ENCODE measurements at regions not wholly inside any gene's neighbourhood (a gene's known extent, or its start where the extent isn't known, plus 50 kb on each side); places are given as distances from the start of the nearest gene placed in this dataset.
A peak's percentile ranks its signal among the peaks of the same experiment; 100 is the strongest.

DNA sequence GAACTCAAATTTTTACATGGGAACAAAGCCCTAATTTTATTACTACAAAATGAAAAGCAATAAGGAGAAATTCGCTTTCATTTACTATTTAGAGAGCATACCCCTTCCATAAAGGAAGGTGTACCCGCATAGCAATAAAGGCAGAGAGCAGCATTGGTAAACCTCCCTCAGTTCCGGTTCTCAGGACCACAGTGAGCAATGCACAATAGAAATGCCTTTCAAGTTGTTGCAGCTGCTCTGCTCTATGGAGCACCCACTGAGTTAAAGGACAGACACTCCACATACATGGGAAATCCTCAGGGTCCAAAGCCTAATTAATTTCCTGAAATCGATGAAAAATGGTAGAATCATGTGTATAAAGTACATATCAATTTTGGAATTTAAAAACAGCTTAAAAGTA is 89.9 kb upstream of the MPDZ start:
- no peaks in the 10 kb centered on the region for H3K9me3 ChIP-seq (ENCODE audit: control insufficient read depth, low read length)
- H2BK12ac ChIP-seq (ENCODE audit: low read length in 2 of 2): no peak overlapping the region
- no peak overlapping the region for H2AK5ac ChIP-seq (ENCODE audit: low read length, severe bottlenecking)
- H3K4me1 ChIP-seq (ENCODE audit: control insufficient read depth, insufficient read depth, low read depth, low read length): no peaks in the 10 kb centered on the region
- H3K27ac ChIP-seq (ENCODE audit: low read length, poor library complexity, severe bottlenecking): no peak overlapping the region
- H3K27me3 ChIP-seq (ENCODE audit: control insufficient read depth in 1 of 2, insufficient read depth in 1 of 2, low read length in 2 of 2): no peaks in the 10 kb centered on the region
- H3K36me3 ChIP-seq (ENCODE audit: control insufficient read depth in 1 of 2, insufficient read depth in 2 of 2, low read depth in 1 of 2, low read length in 2 of 2): no peaks in the 10 kb centered on the region
- no peaks in the 10 kb centered on the region for H3K79me1 ChIP-seq (replicated peaks; ENCODE audit: low read length, poor library complexity, severe bottlenecking)
- H2BK120ac ChIP-seq (ENCODE audit: low read depth, low read length): no peak overlapping the region
- WGBS: 91% methylated on average over 3 of the region's 4 CpGs
- H3K9ac ChIP-seq (ENCODE audit: low read length): no peak overlapping the region
- no peak overlapping the region for H2BK15ac ChIP-seq (ENCODE audit: low read depth, poor library complexity, severe bottlenecking)
- H2BK5ac ChIP-seq (ENCODE audit: low read depth, low read length, poor library complexity, severe bottlenecking): no peak overlapping the region
- H3K23ac ChIP-seq (ENCODE audit: low read length in 2 of 2): no peak overlapping the region
- H2AFZ ChIP-seq (ENCODE audit: low read depth, low read length): no peak overlapping the region
- H3K4me2 ChIP-seq (ENCODE audit: low read length, poor library complexity, severe bottlenecking): no peak overlapping the region
- DNase-seq: no peak
- H3K4ac ChIP-seq (ENCODE audit: low read depth in 1 of 2, low read length in 2 of 2): no peak overlapping the region
- no peak overlapping the region for H4K91ac ChIP-seq (ENCODE audit: low read length)
- no peak overlapping the region for H3K4me3 ChIP-seq (ENCODE audit: insufficient read depth in 1 of 2, low read depth in 1 of 2, low read length in 2 of 2)
- no peak overlapping the region for H3K14ac ChIP-seq (ENCODE audit: low read length in 2 of 2)
- no peak overlapping the region for H3K18ac ChIP-seq (ENCODE audit: low read depth in 1 of 2, low read length in 2 of 2)
- no peak overlapping the region for H4K8ac ChIP-seq (ENCODE audit: low read length)

DNA sequence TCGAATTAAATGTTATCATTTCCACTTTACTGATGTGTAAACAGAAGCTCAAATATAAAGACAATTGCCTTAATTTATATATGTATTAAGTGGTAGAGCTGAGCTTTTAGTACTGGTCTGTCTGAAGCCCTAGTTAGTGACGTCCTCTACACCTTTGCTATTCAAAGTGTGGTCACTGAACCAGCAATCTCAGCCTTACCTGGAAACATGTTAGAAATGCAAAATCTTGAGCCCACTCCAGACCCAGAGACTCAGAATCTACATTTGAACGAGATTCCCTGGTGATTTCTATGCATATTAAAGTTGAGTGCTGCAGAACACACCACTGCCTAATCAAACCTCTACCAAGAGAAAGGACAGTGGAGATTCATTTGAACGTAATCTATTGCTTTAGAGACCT is 88.3 kb upstream of the MPDZ start:
- Histone ChIP-seq H3K9me3 (ENCODE audit: control insufficient read depth, low read length) (no peaks in the 10 kb centered on the region), H3K18ac (ENCODE audit: low read depth in 1 of 2, low read length in 2 of 2) (no peak overlapping the region), H3K4ac (ENCODE audit: low read depth in 1 of 2, low read length in 2 of 2) (no peak overlapping the region), H2BK15ac (ENCODE audit: low read depth, poor library complexity, severe bottlenecking) (no peak overlapping the region), H2BK12ac (ENCODE audit: low read length in 2 of 2) (no peak overlapping the region), H4K91ac (ENCODE audit: low read length) (no peak overlapping the region), H3K9ac (ENCODE audit: low read length) (no peak overlapping the region), H3K27ac (ENCODE audit: low read length, poor library complexity, severe bottlenecking) (no peak overlapping the region), H2BK120ac (ENCODE audit: low read depth, low read length) (no peak overlapping the region), H3K4me2 (ENCODE audit: low read length, poor library complexity, severe bottlenecking) (no peak overlapping the region), H2AK5ac (ENCODE audit: low read length, severe bottlenecking) (no peak overlapping the region), H4K8ac (ENCODE audit: low read length) (no peak overlapping the region), H3K79me1 (replicated peaks; ENCODE audit: low read length, poor library complexity, severe bottlenecking) (no peaks in the 10 kb centered on the region), H3K36me3 (ENCODE audit: control insufficient read depth in 1 of 2, insufficient read depth in 2 of 2, low read depth in 1 of 2, low read length in 2 of 2) (no peaks in the 10 kb centered on the region), H2BK5ac (ENCODE audit: low read depth, low read length, poor library complexity, severe bottlenecking) (no peak overlapping the region), H3K23ac (ENCODE audit: low read length in 2 of 2) (no peak overlapping the region), H3K4me3 (ENCODE audit: insufficient read depth in 1 of 2, low read depth in 1 of 2, low read length in 2 of 2) (no peak overlapping the region), H2AFZ (ENCODE audit: low read depth, low read length) (no peak overlapping the region), H3K14ac (ENCODE audit: low read length in 2 of 2) (no peak overlapping the region), H3K27me3 (ENCODE audit: control insufficient read depth in 1 of 2, insufficient read depth in 1 of 2, low read length in 2 of 2) (no peaks in the 10 kb centered on the region), H3K4me1 (ENCODE audit: control insufficient read depth, insufficient read depth, low read depth, low read length) (no peaks in the 10 kb centered on the region)
- WGBS: 68% methylated on average over 3 of the region's 4 CpGs
- DNase-seq: no peak

DNA sequence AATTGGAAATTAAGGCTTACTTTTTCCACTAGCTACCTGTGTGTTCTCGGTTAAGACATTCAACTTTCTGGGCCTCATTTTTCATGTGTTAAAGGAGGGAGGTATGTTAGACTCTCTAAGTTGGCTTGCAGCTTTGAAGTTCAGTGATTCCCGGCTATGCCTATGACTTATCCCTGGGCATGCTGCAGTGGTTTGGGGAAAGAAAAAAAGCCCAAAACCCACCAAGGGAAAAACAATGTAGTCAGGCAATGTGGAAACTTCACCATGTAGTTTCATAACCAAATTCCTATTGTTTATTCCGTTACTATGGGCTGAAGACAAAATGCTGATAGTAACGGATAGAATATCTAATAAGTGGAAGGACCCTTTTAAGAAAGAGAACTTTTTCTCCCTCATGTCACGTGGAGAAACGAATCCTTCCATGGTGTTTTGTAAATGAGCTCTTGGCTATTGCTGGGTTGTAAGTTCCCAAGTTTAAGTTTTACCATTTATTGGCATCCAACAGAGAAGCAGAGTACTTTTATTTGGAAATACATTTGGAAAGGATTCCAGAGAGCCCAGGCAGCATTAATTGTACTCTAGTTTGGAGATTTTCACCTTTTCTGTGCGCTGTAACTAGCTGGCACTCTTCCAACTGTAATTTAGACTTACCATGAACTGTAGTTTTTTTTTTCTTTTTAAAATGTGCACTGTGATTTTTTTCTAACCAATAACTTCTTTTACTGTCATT is 84.9 kb upstream of the MPDZ start:
- no peak overlapping the region for H3K23ac ChIP-seq (ENCODE audit: low read length in 2 of 2)
- no peak overlapping the region for H2BK12ac ChIP-seq (ENCODE audit: low read length in 2 of 2)
- H2AFZ ChIP-seq (ENCODE audit: low read depth, low read length): no peak overlapping the region
- H3K4me3 ChIP-seq (ENCODE audit: insufficient read depth in 1 of 2, low read depth in 1 of 2, low read length in 2 of 2): no peak overlapping the region
- H3K36me3 ChIP-seq (ENCODE audit: control insufficient read depth in 1 of 2, insufficient read depth in 2 of 2, low read depth in 1 of 2, low read length in 2 of 2): no peaks in the 10 kb centered on the region
- no peak overlapping the region for H2BK120ac ChIP-seq (ENCODE audit: low read depth, low read length)
- H3K14ac ChIP-seq (ENCODE audit: low read length in 2 of 2): no peak overlapping the region
- no peak overlapping the region for H2AK5ac ChIP-seq (ENCODE audit: low read length, severe bottlenecking)
- H2BK15ac ChIP-seq (ENCODE audit: low read depth, poor library complexity, severe bottlenecking): no peak overlapping the region
- no peaks in the 10 kb centered on the region for H3K4me1 ChIP-seq (ENCODE audit: control insufficient read depth, insufficient read depth, low read depth, low read length)
- H2BK5ac ChIP-seq (ENCODE audit: low read depth, low read length, poor library complexity, severe bottlenecking): peak overlapping the region; percentile 8
- no peak overlapping the region for H3K4ac ChIP-seq (ENCODE audit: low read depth in 1 of 2, low read length in 2 of 2)
- H3K9me3 ChIP-seq (ENCODE audit: control insufficient read depth, low read length): no peaks in the 10 kb centered on the region
- no peak overlapping the region for H3K27ac ChIP-seq (ENCODE audit: low read length, poor library complexity, severe bottlenecking)
- no peak overlapping the region for H4K8ac ChIP-seq (ENCODE audit: low read length)
- DNase-seq: no peak
- H4K91ac ChIP-seq (ENCODE audit: low read length): no peak overlapping the region
- 98% methylated on average over 6 of the region's 7 CpGs for WGBS
- H3K4me2 ChIP-seq (ENCODE audit: low read length, poor library complexity, severe bottlenecking): no peak overlapping the region
- H3K18ac ChIP-seq (ENCODE audit: low read depth in 1 of 2, low read length in 2 of 2): no peak overlapping the region
- H3K9ac ChIP-seq (ENCODE audit: low read length): peak overlapping the region; percentile 66
- no peaks in the 10 kb centered on the region for H3K27me3 ChIP-seq (ENCODE audit: control insufficient read depth in 1 of 2, insufficient read depth in 1 of 2, low read length in 2 of 2)
- H3K79me1 ChIP-seq (replicated peaks; ENCODE audit: low read length, poor library complexity, severe bottlenecking): no peaks in the 10 kb centered on the region

DNA sequence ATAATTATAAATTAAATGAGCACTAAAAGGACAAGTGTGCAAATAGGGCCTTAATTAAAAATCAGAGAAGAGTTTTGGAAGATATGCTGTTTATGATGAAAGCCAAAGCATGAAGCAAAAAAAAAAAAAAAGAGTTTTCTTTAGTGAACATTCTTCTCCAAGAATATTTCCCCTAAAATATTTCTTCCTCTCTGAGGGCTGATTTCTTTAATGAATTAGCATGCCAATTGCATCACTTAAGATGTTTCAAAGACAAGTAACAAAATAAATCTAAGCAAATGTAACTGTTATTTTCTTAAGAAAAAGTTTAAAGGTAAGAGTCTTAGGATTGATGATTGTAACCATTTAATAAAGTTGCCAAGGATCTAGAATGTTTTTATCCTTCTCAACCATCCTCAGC is 81.6 kb upstream of the MPDZ start:
- Histone ChIP-seq H3K9ac (ENCODE audit: low read length) (no peak overlapping the region), H2BK120ac (ENCODE audit: low read depth, low read length) (no peak overlapping the region), H2BK12ac (ENCODE audit: low read length in 2 of 2) (no peak overlapping the region), H3K36me3 (ENCODE audit: control insufficient read depth in 1 of 2, insufficient read depth in 2 of 2, low read depth in 1 of 2, low read length in 2 of 2) (no peaks in the 10 kb centered on the region), H3K9me3 (ENCODE audit: control insufficient read depth, low read length) (no peaks in the 10 kb centered on the region), H3K4ac (ENCODE audit: low read depth in 1 of 2, low read length in 2 of 2) (no peak overlapping the region), H3K27ac (ENCODE audit: low read length, poor library complexity, severe bottlenecking) (no peak overlapping the region), H3K4me3 (ENCODE audit: insufficient read depth in 1 of 2, low read depth in 1 of 2, low read length in 2 of 2) (no peak overlapping the region), H2AK5ac (ENCODE audit: low read length, severe bottlenecking) (no peak overlapping the region), H3K79me1 (replicated peaks; ENCODE audit: low read length, poor library complexity, severe bottlenecking) (no peaks in the 10 kb centered on the region), H3K18ac (ENCODE audit: low read depth in 1 of 2, low read length in 2 of 2) (no peak overlapping the region), H2AFZ (ENCODE audit: low read depth, low read length) (no peak overlapping the region), H3K27me3 (ENCODE audit: control insufficient read depth in 1 of 2, insufficient read depth in 1 of 2, low read length in 2 of 2) (no peaks in the 10 kb centered on the region), H3K4me2 (ENCODE audit: low read length, poor library complexity, severe bottlenecking) (no peak overlapping the region), H2BK15ac (ENCODE audit: low read depth, poor library complexity, severe bottlenecking) (no peak overlapping the region), H2BK5ac (ENCODE audit: low read depth, low read length, poor library complexity, severe bottlenecking) (no peak overlapping the region), H4K8ac (ENCODE audit: low read length) (no peak overlapping the region), H3K4me1 (ENCODE audit: control insufficient read depth, insufficient read depth, low read depth, low read length) (no peaks in the 10 kb centered on the region), H4K91ac (ENCODE audit: low read length) (no peak overlapping the region), H3K23ac (ENCODE audit: low read length in 2 of 2) (no peak overlapping the region), H3K14ac (ENCODE audit: low read length in 2 of 2) (no peak overlapping the region)
- no peak for DNase-seq
